Heart left ventricle (tissue), 16 donors: ENCODE measurements at regions not wholly inside any gene's neighbourhood (a gene's known extent, or its start where the extent isn't known, plus 50 kb on each side); places are given as distances from the start of the nearest gene placed in this dataset.
A peak's percentile ranks its signal among the peaks of the same experiment; 100 is the strongest.

Experiments used
- ATAC-seq, 4 donors: fragments of 200-7000 bp; cut with Tn5 transposase; one replicate each; pipeline ENCODE4 v1.9.1; 2020 to 2022; ENCODE audit warnings: moderate library complexity in 4 of 4, mild to moderate bottlenecking in 3 of 4, moderate number of reproducible peaks in 1 of 4
- DNase-seq, 5 donors: peaks; one replicate each; pipeline ENCODE4 v3.0.0-alpha.2; 2020
- H3K27ac ChIP-seq, 12 donors: fragments of 200-600 bp; sonication (generic) in 4 of 12; one replicate each; pipeline versions ENCODE4 v1.5.0 to v1.8.0; 2016 to 2022; ENCODE audit warnings: mild to moderate bottlenecking in 2 of 12
- H3K27me3 ChIP-seq, 9 donors: fragments of 200-600 bp; sonication (generic) in 2 of 9; one replicate each; pipeline versions ENCODE4 v1.5.1 to v1.8.0; 2016 to 2022; ENCODE audit warnings: mild to moderate bottlenecking in 3 of 9
- H3K36me3 ChIP-seq, 9 donors: fragments of 200-600 bp; sonication (generic) in 2 of 9; one replicate each; pipeline versions ENCODE4 v1.5.0 to v1.8.0; 2018 to 2022; ENCODE audit warnings: mild to moderate bottlenecking in 2 of 9
- H3K4me1 ChIP-seq, 12 donors: fragments of 200-600 bp; sonication (generic) in 4 of 12; one replicate each; pipeline versions ENCODE4 v1.5.0 to v1.8.0; 2016 to 2022; ENCODE audit warnings: mild to moderate bottlenecking in 3 of 12
- H3K4me3 ChIP-seq, 12 donors: fragments of 200-600 bp; sonication (generic) in 4 of 12; one replicate each; pipeline versions ENCODE4 v1.5.0 to v1.8.0; 2017 to 2022; ENCODE audit warnings: mild to moderate bottlenecking in 9 of 12, moderate library complexity in 4 of 12
- H3K9me3 ChIP-seq, 12 donors: fragments of 200-600 bp; sonication (generic) in 4 of 12; one replicate each; pipeline versions ENCODE4 v1.5.0 to v1.8.0; 2016 to 2022; ENCODE audit warnings: mild to moderate bottlenecking in 1 of 12
- POLR2A ChIP-seq, 2 donors: fragments of 450-650 bp; IDR thresholded peaks; one replicate each; pipeline ENCODE4 v1.6.1; 2017; ENCODE audit warnings: antibody characterized with exemption in 2 of 2, mild to moderate bottlenecking in 2 of 2, moderate library complexity in 2 of 2
- WGBS, 4 donors: extraction: QIAGEN DNeasy Blood & Tissue Kit in 2 of 4; methylation state at CpG; one replicate each; pipeline versions ENCODE4 v1.1.5 to v1.1.7; 2013 to 2018; 5-methylcytosine and 5-hydroxymethylcytosine counted together
- intact Hi-C, 10 donors: fragments of 100-400 bp; cut with DNase I; formaldehyde crosslinking; loops; one replicate each; pipeline versions ENCODE4 v1.11.1 to v1.14.2; 2022
- TF ChIP-seq, protein P1 (sequence below), 12 donors: fragments of 200-600 bp; sonication (generic) in 4 of 12; IDR thresholded peaks; one replicate each; pipeline versions ENCODE4 v1.5.0 to v1.8.0; 2018 to 2022; ENCODE audit warnings: antibody characterized with exemption in 12 of 12, mild to moderate bottlenecking in 5 of 12
- donor health status: ischemic (EF 13 %, LVEDD 7.1; RV severe dilation, severe dysfunction).
- donor health status: healthy with polysubstance abuse.
- donor health status: DM: no; HTN: yes; CAD: no.
- donor health status: DM: no; HTN: no; CAD: no.
- donor health status: ischemic (EF 25% LVEDD 6.9; RV normal size, moderate dysfunction).
- donor health status: ischemic (EF 25% LVEDD 5.7; RV mildly dilated, moderate dysfunction).
- donor health status: healthy.
- donor health status: DM: yes; HTN: yes; CAD: no.
- donor health status: ischemic (EF 35%, LVEDD 5.7; RV mildly dilated, moderate dysfunction).
- donor health status: nonischemic (EF 11% LVEDD 7.7; RV severe dilation, severe dysfunction).
- donor health status: DM: yes; HTN: yes; CAD: no.
- donor health status: PGD.
- donor health status: ischemic (EF 29% LVEDD 5.4; RV normal size, mild dysfunction).
- donor health status: nonischemic (EF 23%, LVEDD 6.1; RV moderate dilation, normal function).

GRCh38 chr11:109849946-109850345 is 243.2 kb upstream of the ZC3H12C start:
- H3K9me3 ChIP-seq = no peaks in the 10 kb centered on the region
- no peaks in the 10 kb centered on the region for H3K27me3 ChIP-seq
- no peak for ATAC-seq
- WGBS, 4 donors = 82 to 86% (median 85%) methylated on average over 5 of the region's 5 CpGs
- H3K27ac ChIP-seq = no peak overlapping the region
- no peak for DNase-seq
- no peaks in the 10 kb centered on the region for H3K36me3 ChIP-seq
- H3K4me1 ChIP-seq = peaks cover 0 to 4% (median 0%) of the 10 kb centered on the region in 12 donors
- intact Hi-C loops = no loop called here
- TF ChIP-seq POLR2A (IDR thresholded peaks at IDR 0.05) = no peak
- TF ChIP-seq, protein P1, sequence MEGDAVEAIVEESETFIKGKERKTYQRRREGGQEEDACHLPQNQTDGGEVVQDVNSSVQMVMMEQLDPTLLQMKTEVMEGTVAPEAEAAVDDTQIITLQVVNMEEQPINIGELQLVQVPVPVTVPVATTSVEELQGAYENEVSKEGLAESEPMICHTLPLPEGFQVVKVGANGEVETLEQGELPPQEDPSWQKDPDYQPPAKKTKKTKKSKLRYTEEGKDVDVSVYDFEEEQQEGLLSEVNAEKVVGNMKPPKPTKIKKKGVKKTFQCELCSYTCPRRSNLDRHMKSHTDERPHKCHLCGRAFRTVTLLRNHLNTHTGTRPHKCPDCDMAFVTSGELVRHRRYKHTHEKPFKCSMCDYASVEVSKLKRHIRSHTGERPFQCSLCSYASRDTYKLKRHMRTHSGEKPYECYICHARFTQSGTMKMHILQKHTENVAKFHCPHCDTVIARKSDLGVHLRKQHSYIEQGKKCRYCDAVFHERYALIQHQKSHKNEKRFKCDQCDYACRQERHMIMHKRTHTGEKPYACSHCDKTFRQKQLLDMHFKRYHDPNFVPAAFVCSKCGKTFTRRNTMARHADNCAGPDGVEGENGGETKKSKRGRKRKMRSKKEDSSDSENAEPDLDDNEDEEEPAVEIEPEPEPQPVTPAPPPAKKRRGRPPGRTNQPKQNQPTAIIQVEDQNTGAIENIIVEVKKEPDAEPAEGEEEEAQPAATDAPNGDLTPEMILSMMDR (IDR thresholded peaks at IDR 0.05) = no peak
- no peak overlapping the region for H3K4me3 ChIP-seq

DNA sequence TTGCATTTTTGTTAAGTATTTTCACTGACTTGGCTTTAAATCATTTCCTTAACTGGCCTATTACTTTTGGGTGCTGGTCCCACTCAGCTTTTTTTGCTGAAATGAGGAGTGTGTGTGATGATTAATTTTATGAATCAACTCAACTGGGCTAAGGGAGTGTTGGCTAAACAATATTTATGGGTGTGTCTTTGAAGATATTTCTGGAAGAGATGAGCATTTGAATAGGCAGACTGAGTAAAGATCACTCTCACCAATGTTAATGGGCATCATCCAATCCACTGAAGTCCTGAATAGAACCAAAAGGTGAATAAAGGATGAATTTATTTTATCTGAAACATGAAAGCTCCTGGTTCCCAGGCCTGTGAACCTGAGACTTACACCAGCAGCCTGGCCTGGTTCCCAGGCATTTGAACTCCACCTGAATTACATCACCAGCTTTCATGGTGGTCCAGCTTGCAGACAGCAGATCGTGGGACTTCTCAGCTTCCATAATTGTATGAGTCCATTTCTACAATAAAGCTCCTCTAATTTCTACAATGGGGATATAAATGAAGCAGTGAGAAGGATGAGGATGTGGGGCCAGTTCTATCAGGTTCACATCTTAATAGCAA is 241.3 kb upstream of the ZC3H12C start:
- whole genome bisulfite sequencing, 4 donors = 38 to 62% (median 48%) methylated on average over 1 of the region's 1 CpG
- no peak for DNase-seq
- peaks cover 0 to 4% (median 0%) of the 10 kb centered on the region in 12 donors for H3K4me1 ChIP-seq
- H3K27me3 ChIP-seq = no peaks in the 10 kb centered on the region
- intact Hi-C loops = no loop called here
- TF ChIP-seq, protein P1 (IDR thresholded peaks at IDR 0.05) = no peak
- no peak for TF ChIP-seq POLR2A (IDR thresholded peaks at IDR 0.05)
- ATAC-seq = no peak
- H3K4me3 ChIP-seq = no peak overlapping the region
- H3K36me3 ChIP-seq = no peaks in the 10 kb centered on the region
- H3K27ac ChIP-seq = no peak overlapping the region
- no peaks in the 10 kb centered on the region for H3K9me3 ChIP-seq

GRCh38 chr11:109853156-109853776 is 239.9 kb upstream of the ZC3H12C start:
- Histone ChIP-seq H3K9me3 (no peaks in the 10 kb centered on the region), H3K4me3 (no peak overlapping the region), H3K4me1 (no peaks in the 10 kb centered on the region), H3K36me3 (no peaks in the 10 kb centered on the region), H3K27me3 (no peaks in the 10 kb centered on the region), H3K27ac (no peak overlapping the region)
- intact Hi-C loops = no loop called here
- 72 to 78% (median 74%) methylated on average over 5 of the region's 5 CpGs for WGBS, 4 donors
- TF ChIP-seq POLR2A (IDR thresholded peaks at IDR 0.05) = no peak
- TF ChIP-seq, protein P1 (IDR thresholded peaks at IDR 0.05) = peak in 8 of 12 donors; percentile 13 to 43 (median 26)
- ATAC-seq (no peak), DNase-seq (no peak)

GRCh38 chr11:109854731-109855130 is 238.5 kb upstream of the ZC3H12C start:
- no peak for TF ChIP-seq POLR2A (IDR thresholded peaks at IDR 0.05)
- TF ChIP-seq, protein P1 (IDR thresholded peaks at IDR 0.05) = no peak
- Histone ChIP-seq H3K27ac (no peak overlapping the region), H3K9me3 (no peaks in the 10 kb centered on the region), H3K4me3 (no peak overlapping the region), H3K36me3 (no peaks in the 10 kb centered on the region), H3K27me3 (no peaks in the 10 kb centered on the region), H3K4me1 (no peaks in the 10 kb centered on the region)
- no peak for DNase-seq
- ATAC-seq = no peak
- intact Hi-C loops = no loop called here
